Fibroblast of skin of abdomen (primary cell): ENCODE measurements at regions not wholly inside any gene's neighbourhood (a gene's known extent, or its start where the extent isn't known, plus 50 kb on each side); places are given as distances from the start of the nearest gene placed in this dataset.

ENCODE experiments used
- DNase-seq: peaks from one replicate; pipeline ENCODE4 v3.0.0-alpha.2; 2013

DNA sequence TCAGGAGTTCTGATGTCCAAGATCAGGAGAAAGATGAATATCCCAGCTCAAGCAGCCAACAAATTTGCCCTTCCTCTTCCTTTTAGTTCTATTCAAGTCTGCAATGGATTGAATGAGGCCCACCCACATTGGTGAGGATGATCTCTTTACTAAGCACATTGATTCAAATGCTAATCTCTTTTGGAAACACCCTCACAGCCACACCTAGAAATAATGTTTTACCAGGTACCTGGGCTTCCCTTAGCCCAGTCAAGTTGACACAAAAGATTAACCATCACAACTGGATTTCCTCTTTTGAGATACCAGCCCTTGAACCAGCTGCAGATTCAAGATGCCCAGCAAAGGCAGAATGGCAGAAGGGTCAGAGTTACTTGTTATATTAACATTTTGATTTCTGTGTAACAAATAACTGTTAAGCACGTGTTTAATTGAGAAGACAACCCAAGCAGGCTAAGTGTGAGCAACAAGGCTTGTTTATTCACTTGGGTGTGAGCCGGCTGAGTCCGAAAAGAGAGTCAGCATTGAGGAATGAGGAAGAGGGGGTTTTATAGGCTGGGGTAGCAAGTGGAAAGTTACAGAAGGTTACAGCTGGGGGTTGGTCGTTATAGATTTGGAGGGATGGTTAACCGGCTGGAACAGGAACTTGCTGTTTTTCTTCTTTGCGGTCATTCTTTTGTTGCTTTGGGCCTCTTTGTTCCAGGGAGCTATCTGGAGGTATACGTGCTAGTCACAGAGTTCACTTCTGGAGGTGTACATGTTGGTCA, 180.3 kb downstream of the EMP1 start:
- no peak for DNase-seq

DNA sequence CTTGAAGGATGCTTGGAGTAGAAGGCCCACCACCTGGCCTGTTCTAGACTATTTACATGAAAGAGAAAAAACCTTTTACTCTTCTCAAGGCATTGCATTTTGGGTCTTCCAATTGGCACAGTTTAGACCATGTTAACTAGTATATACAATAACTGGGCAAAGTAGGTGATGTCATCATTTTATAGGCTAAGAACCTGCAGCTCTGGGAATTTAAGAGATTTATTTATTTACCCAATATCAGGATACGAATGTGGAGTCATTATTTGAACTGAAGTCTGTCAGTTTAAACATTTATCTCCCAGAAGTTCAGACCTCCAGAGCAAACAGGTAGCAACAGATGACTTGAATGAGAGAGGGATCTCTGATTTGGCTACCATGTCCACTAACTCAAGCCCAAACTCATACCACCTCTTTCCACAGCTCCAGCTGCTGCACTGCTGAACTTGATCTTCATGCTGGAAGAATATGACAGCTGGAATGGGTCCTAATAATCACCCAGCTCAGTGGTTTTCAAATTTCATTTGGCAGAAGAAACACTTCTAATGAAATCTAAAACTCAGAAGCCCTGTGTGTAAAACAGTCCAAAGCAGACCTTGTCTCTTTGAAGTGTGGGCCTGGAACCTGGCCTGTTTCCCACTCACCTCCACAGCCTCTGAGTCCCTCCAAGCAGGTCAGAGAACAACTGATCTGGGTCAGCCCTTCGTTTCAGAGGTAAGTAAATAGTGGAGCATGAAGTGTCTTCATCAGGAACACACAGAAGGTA, 179.2 kb downstream of the EMP1 start:
- DNase-seq, result no peak

DNA sequence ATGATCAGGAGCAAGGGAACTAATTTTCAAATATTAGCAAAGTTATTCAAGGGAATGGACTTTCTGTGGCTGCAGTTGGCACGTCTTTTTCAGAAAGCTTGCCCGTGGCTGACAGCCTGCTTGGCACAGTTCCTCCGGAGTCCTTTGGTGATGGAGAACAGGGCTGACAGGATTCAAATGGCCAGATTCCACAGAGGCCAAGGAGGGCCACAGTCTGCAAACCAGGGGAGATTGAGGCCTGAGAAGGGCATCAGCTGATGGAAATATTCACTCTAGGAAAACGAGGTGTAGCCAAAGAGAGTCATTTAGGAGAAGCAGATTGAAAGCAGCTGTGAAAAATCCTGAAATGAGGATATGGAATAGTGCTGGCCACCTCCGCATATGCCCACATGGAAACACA, 178.3 kb downstream of the EMP1 start:
- DNase-seq, result no peak

DNA sequence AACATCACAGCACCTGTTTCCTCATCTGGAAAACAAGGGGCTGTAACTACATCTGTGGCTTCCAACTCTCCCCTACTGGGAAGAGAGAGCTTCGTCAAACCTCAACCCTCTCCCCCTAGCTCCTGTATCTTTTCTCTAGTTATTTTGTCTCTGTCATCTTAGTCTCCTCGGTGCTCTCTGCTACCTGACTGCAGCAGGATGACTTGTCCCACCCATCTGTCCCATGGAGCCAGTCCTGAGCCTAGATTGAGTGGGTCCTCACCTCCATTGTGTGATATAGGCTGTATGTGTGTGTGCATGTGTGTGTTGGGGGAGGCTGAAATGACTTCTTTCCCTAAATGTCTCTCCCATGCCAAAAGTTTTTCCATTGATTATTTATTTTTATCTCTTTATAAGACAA, 177.3 kb downstream of the EMP1 start:
- DNase-seq, result no peak

DNA sequence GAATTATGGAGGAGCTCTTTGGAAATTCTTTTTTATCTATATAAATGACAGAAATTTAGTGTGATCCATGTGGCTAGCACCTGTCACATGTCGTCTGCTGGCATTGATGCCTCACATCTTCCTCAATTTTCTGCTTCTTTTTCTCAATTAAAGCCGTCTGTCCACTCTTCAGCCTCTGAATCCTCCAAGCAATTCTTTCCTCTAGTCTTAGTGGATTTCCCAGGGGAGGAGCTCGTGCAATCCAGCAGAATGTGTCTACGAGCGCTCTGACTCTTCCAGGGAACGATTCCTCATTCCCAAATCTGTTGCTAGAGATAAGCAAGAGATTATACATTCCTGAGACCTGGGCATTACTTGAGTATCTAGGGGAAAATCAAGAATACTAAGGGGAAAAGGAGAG, 176.6 kb downstream of the EMP1 start:
- DNase-seq, result peak; percentile 4

DNA sequence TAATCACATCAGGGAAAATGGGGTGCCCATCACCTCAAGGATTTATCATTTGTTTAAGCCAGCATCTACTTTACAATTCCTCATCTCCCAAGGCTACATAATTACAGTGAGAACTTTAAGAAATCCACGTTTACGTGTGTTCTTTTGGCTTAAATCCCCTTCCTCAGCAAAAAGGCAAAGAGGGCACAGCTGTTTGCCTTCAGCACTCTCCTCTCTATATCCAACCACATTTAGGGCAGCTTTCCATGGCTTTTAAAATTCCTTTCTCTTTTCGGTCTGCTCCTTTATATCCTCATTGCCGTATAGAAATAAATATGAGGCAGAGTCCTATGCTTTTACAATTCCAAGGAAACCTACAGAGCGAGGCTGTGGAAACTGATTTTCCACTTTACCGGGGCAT, 175.9 kb downstream of the EMP1 start:
- no peak for DNase-seq

DNA sequence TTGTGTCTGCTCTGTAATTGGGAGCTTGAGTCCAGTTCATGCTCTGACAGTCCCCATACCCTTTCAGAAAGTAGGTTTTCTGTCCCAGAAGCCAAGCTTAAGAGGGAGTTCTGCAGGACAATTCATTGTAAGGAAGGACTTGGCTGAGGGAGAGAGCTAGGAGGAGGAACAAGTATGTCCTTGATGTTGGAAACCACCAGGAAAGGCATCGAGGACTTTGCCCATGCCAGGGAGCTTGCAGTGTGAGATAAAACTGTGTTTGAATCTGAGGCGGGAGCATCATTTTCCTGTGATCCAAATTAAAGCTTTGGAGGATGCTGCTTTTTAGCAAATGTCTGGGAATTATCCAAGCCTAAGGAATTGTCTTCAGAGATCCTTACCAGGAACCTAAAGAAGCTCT, 175.3 kb downstream of the EMP1 start:
- DNase-seq, result no peak

DNA sequence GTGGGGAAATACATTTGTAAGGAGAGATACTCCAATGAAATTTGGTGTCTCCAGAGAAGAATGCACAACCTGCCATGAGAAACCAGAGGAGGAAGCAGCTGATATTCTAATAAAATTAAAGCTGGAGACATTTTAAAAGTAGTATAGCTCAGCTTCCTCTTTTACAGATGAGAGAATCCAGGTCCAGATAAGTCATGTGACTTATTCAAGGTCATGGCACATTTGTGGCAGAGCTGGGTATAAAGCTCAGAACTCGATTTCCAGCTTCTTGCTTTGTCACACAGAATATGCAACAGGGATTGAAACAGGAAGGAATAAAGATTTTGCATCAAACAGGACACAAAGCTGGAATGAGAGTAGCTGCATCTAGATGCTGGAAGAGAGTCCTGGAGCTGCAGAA, 174.8 kb downstream of the EMP1 start:
- no peak for DNase-seq

DNA sequence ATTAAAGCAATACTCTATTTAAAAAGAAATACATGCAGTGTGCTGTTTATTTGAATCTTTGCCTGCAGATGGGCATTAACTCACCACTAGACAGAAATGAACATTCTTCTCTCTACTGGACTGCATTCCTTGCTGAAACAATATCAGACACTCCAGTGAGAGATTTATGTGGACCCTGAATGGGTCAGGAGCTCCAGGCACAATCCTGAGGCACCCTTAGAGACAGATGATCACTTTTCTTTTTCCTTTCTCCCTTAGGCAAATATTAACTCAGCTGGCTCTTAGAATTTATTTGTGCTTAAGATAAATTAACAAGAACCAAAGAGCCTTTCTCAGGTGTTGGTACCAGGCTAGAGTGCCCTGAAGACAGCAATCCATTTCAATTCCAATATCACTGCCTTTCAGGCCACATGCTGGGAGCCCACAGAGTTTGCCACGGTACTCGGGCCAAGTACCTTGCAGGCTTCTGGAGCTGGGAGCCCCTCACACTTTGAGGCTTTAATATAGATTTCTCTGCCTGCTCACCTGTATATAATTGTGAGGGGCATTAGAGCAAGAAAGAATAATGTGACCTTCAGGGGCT, 173.0 kb downstream of the EMP1 start:
- no peak for DNase-seq

DNA sequence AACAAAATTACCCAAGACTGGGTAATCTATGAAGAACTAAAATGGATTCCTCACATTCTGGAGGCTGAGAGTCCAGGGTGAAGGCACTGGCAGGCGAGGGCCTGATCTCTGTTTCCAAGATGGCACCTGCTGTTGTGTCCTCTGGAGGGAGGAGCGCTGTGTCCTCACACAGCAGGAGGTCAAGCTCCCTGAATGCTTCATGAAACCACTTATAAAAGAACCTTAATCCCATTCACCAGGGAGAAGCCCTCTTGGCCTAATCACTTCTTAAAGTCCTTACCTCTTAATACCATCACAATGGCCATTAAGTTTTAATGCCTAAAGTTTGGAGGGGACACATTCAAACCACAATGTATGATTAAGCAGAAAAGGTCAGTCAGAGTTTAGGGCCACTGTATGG, 172.4 kb downstream of the EMP1 start:
- DNase-seq, result no peak

DNA sequence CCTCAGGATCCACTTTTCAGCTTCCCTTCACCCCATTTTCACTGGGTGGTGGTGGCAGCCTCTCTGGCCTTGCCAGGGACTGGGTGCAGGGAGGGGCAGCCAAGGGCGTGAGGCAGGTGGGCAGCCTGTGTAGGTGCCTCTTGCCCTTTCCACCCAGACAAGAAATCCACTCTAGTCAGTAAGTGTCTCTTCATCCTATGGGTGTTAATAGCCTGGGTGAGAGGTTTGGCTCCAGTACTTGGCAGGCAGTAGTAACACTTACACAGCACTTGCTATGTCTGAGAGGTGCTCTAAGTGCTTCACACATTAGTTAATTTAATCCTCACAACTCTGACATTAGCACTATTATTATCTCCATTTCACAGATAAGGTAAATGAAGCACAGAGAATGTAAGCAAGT, 171.9 kb downstream of the EMP1 start:
- no peak for DNase-seq

DNA sequence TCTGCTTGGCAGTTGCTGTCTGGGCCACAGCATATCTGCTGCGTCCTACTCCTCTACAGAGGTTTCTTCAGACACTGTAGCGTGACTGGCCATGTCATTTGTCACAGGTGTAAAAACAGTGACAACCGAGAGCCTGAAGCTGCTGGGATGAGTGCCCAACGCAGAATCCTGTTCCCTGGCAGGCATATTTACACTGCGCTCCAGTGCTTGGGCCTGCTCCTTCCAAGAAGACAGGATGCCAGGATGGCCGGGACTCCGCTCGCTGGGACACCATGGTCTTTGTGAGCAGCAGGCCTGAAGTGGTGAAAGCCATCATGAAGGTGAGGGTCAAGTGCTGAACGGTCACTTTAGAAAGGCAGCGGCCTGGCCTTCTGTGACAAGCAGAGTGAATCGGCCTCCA, 171.4 kb downstream of the EMP1 start:
- no peak for DNase-seq

DNA sequence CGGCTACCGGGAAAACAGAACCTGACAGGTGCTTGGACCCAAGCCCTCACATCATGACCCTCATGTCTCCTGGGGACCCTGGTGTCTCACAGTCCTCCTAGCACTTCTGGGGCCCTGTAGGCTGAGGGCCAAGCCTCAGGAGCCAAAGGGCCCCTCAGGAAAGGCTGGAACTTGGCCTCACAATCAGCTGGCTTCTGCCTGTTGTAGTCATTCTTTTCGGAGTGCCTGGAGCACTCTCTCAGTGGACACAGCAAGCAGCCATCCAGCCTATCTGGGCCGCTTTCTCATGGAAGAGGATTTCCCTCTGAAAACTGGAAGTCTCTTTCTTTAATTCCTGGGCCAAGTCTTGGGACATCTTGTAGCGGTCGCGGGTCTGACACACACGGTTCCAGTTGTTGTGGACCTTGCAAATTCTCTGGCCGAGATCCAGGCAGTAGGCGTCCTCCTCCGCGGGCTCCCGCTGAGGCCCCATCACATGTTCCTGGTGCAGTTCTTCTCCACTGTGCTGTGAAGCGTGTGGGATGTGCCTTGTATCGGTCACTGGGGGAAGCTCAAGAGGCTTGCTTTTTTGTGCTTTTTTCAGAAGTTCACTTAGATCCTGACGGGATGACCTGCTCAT, 169.3 kb downstream of the EMP1 start:
- no peak for DNase-seq

DNA sequence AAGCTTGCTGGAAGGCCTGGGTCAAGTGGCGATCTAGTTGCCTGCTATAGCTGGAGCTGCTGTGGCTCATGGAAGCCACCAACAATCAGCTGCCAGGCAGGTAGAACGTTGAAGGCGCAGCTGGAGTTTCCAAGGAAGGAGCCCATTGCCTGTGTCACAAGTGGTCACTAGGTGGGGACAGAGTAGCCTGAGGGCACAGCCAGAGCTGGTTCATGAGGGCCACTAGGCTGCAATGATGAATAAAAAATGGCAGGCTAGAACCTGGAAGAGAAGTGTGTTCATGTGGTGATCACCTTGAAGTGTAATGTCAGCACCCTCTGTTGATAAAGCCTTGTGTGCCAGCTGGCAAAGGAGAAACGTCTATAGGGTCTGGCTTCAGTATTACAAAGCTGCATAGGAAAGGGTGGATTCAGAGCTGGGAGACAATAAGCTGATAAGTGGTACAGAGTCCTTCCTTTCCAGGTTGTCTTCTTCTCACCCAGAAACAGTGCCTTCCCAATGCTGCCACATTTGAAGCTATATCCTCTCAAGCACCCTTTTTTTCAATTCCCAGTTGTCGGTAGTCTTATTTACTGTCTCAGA, 165.8 kb downstream of the EMP1 start:
- DNase-seq, result peak; percentile 54

DNA sequence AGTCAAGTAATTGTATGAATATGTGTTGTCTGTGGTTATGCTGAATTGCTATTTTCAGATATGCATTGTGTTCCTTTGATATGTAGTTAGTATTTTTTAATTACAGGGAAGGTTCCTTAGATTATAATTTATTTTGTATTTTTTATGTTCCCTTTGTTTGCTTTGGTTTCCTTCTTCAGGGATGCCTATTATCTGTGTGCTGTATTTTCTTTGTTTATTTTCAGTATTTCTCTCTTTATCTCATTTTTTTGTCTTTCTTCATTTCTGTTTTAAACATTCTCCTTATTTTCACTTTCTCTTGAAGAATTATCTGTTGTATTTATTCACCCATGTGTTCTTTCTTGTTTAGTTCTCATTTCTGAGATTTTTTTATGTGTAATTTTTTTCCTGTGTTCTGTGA, 163.1 kb downstream of the EMP1 start:
- no peak for DNase-seq

DNA sequence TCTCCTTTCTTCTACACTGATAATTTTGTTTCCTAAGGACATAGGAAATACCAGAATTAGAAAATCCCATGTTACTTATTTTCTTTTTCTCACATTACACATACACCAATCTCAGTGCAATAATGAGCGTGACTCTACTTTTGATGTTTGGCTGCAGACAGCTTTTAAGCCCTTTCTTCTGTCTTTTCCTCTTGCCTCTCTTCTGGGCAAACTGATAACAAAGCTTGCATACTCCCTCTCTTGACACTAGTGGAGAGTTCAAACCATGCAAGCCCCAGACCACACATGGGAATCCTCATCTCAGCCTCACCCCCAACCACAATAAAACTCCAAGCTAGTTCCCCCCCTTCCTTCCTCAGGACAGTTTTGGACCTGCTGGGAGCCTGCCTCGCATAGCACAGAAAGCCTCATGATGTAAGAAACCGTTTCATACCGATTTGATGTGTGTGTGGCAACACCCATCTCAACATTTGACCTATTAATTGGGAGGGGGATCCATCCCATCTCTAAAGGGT, 161.9 kb downstream of the EMP1 start:
- DNase-seq, result no peak

DNA sequence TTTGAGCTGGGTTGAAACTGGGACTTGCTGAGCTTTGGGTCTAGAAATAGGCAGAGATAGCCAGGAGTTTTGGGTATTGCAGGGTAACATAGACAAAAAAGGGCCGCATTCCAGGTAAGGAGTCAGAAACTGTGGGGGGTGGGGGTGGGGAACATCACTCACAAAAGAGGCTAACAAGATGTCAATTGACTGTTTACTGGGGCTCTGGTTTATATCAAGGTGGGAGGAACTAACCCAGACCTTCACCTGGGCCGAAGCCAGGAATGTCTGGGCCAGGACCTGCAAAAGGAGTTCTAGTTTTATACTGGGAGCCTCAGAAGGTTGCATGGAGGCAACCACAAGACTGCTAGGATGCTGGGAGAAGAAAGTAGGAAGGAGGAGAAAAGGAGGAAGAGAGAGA, 154.4 kb downstream of the EMP1 start:
- no peak for DNase-seq

DNA sequence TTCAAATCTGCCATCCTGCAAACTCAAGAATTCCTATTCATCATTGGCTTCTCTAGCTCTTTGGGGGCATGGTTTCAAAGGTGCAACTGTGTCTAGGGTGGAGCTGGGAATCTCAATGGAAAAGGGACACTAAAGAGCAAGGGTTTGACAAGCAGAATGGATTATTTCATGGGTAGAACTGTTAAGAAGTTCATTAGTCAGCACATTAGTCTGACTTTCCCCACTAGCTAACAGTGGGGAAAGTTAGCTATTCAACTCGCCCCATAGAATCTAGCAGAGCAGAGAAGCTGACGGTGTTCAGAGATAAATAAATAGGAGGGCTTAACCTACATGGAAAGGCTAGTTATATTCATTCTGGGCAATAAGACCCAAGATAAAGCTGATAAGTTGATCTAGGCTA, 153.9 kb downstream of the EMP1 start:
- DNase-seq, result no peak

DNA sequence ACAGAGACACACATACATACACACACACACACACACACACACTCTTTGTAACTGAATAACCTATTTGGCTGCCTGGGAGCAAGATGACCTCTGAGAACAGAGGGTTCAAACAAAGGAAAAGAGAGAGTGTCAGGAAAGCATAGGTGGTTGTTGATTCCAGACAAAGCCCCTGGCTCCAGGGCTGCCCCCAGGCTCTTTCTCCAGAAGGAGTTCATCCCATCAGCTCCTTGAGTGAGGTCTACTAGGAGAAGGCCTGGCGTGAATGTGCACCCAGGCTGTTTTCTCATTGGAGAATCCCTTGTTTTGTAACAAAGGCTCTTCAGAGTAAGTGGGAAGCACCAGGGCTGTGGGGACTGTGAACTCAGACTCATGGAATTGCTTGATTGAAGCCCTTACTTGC, 151.9 kb downstream of the EMP1 start:
- no peak for DNase-seq

DNA sequence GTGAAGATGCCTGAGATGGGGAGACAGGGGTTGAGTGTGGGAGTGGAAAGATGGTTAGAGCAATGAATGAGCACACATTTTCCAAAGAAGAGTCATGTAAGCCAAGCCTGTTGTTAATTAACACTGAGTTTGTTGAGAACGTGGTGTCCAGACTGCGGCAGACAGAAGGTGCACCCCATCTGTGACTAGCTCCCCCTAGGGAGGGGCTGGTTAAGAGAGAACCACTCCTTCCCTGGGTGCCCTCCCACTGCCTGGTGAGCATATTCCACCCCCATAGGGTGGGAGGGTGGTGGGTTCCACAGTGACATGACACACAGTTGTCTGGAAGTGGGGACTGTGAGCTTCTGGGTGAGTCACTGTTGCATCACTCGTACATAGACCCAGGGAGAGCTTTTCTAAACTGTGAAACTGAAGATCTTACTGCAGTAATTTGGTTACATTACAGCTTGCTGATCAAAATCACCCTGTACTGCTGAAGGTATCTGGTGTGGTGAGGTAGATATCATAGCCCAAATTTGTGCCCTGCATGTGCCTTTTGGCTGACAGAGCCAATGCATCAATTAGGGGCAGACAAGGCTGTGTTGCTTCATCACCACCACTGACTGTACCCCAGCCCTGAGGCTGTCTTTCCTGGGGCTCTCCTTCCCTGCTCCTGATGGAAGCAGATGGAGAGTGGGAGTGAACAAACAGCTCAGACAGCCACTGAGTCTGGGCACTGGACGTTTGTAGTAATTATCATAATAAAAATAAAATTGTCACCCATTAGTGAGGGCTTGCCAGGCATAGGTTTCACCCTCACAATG, 150.9 kb downstream of the EMP1 start:
- DNase-seq, result peak; percentile 98

DNA sequence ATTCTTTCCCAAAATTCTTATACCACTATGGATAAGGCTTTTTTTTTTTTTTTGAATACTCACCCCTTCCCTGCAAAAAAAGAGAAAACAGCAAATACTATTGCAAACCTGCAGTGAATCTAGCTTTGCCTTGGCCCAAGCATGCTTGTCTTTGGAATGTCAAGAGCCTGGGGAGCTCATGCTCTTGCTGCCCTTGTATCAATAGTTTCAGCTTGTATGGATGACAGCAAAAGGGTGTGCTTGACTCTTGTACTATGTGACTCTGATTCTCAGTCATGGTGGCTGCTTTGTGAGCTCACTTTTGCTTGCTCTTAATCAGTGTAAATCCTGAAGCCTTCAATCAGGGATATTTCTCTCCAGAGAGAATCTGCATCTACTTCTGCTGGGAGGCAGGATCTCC, 149.2 kb downstream of the EMP1 start:
- no peak for DNase-seq

DNA sequence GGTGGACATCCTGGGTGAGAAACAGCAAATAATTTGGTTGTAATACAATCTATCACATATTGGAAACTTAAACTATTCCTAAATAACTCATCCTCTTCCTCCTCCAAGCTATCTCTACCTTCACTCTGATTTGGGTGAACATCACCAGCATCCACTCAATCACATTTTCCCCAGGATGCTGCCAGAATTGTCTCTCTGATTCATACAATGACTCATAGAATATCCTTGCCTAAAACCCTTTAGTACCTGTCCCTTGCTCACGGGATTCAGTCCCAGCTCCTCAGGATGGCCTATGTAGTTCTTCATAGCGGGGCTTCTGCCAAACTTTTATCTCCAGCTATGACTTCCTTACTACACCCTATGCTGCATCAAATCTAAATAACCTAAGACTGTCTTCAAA, 146.8 kb downstream of the EMP1 start:
- peak; percentile 30 for DNase-seq
